NCI-H2171 (cell line): ENCODE measurements at regions not wholly inside any gene's neighbourhood (a gene's known extent, or its start where the extent isn't known, plus 50 kb on each side); places are given as distances from the start of the nearest gene placed in this dataset.

Experiments
- DNase-seq: peaks from one replicate; lab custom pipeline; 2025; lab: John Stamatoyannopoulos, UW

DNA sequence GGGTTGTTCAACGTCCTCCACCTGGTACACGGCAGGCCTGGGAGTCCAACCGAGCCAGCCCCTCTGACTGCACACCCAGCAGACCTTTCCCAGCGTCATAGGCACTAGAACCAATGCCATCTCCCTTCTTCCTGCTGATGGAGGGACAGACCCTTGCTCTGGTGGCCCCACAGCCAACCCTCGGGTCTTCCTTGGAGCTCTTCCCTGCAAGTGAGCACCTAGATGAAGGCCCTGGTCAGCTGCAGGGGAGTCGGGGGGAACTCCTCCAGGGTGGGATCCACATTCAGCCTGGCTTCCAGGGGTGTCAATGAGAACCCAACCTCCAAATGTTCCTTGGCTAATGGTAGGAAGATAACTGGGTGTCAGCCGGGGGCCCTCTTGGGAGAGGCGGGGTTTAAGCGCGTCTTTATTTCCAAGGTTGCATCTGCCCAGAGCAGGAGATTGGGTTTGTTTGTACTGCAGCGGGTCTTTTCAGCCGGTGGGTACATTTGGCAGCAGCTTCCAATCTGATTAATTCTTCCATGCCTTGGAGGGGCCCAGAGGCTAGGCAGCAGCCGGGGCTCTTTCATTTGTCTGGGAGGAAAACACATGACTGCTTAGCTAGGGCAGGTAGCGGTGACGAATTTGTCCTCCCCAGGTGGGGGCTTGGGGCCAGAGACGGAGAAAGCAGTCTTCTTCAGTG lies 56.0 kb upstream of the SHISAL1 start:
- DNase-seq = no peak

DNA sequence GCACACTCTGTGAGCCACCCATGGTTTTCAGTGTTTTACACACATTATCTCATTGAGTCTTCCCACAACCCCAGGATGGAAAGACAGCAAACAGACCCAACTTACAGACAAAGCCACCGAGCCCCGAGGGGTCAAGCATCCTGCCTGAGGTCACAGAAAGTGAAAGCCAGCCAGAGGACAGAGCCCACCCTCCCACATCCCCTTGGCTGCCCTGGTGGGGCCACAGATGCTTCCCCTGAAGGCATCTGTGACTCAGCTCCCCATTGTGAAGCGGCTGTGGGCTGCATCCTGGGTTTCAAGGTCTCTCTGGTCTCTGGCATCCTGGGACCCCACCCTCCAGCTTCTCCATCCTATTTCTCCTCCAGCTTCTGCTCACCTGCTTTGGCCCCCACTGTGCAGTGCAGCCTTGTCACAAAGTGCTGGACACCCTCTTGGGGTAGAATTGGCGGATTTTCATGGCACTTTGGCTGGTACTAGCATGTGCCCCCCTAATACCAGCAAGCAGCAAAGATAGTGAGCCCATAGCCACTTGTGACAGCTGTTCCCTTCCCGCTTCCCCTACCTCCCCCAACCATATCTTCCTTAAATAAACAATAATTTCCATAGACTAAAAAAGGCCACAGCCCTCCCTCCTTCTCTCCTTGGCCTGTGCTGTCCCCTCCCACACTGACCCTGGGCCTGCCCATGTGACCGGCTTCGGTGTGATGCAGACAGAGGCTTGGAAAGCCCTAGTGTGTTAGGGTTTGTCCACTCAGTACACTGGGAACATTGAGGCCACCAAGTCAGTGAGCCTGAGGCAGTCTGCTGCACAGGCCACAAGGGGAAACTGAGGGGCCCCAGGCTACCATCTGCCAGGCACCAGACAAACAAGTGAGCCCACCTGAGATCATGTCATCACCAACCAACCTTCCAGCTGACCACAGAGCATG lies 53.9 kb upstream of the SHISAL1 start:
- no peak for DNase-seq

DNA sequence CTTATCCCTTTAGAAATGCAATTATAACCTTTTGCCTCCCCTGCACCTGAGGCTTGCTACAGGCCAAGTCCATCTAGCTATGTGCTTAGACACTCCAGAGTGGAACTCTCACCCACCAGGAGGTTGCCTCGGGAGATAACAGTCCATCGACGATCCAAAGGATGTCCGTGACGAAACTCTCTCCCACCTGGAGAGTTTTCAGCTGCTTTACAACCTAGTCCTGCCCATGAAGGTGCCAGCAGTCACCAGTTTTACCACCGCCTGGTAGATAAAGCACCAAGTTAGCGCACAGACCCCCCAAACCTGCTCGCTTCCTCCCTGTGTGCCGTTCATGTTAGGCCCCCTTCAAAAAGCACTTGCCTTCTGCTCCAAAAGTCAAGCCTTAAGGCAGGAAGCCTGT lies 53.1 kb upstream of the SHISAL1 start:
- DNase-seq = no peak

DNA sequence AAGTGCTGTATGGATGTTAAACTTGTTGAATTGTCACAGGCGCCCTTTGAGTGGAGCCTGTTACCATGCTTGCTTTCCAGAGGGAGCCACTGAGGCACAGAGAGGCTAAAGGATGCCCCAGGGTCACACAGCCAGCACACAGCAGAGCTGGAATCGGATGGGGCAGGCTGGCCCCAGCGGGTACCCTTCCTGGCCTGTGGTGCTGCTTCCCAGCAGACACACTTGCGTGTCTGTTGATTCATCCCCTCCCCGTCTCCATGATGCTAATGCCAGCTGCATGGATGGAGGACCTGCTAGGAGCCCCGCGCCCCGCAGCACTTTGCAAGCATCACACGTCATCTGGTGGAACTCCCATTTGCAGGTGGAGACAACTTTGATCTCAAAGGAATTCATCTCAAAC lies 52.4 kb upstream of the SHISAL1 start:
- DNase-seq = no peak

DNA sequence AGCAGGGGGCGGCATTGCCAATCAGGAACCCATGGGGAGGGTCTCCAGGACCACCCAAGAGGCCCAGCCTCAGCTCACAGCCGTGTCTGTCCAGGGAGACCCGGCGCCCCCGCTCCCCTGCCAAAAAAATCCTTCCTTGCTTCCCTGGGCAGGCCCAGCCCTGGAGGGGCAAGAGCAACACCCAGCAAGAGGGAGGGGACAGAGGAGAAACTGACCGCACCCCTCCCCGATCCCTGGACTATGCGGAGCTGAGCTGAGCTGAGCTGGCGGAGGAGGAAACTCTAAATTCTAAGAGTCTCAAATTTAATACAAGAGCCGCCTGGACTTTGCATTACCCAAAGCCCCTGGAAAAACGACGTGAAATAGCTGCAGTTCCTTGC lies 52.0 kb upstream of the SHISAL1 start:
- no peak for DNase-seq

DNA sequence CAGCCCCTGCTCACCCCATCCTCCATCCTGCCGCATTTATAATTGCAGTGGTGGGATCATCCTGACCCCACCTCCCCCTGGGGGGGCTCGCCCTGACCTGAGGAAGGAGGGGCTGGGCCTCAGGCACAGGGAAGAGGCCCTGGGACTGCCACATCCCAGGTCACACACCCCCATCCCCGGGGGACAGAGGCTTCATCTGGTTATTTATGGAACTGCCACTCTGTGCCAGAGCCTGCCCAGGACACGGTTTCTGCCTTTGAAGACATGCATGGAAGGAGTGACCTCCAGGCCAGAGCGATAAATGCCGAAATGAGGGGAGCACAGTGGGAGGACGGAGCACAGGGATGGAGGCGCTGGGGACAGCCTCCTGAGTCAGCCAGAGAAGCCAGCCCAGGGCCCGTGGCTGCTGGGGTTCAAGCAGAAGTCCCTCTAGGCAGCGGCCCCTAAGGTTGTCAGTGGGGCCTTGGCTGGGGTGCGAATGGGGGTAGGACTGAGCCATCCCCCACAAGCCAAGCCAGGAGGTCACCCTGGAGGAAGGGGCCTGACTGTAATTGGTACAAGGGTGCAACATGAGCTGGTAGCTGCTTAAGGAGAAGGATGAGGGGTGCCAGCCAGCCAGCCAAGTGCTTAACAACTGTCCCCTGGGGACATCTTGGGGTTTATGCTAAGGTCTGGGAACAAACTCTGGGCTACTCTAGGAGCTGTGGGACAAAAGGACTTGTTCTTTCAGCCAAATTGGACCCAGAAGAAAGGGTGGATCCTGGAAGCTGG lies 51.4 kb upstream of the SHISAL1 start:
- DNase-seq = no peak

DNA sequence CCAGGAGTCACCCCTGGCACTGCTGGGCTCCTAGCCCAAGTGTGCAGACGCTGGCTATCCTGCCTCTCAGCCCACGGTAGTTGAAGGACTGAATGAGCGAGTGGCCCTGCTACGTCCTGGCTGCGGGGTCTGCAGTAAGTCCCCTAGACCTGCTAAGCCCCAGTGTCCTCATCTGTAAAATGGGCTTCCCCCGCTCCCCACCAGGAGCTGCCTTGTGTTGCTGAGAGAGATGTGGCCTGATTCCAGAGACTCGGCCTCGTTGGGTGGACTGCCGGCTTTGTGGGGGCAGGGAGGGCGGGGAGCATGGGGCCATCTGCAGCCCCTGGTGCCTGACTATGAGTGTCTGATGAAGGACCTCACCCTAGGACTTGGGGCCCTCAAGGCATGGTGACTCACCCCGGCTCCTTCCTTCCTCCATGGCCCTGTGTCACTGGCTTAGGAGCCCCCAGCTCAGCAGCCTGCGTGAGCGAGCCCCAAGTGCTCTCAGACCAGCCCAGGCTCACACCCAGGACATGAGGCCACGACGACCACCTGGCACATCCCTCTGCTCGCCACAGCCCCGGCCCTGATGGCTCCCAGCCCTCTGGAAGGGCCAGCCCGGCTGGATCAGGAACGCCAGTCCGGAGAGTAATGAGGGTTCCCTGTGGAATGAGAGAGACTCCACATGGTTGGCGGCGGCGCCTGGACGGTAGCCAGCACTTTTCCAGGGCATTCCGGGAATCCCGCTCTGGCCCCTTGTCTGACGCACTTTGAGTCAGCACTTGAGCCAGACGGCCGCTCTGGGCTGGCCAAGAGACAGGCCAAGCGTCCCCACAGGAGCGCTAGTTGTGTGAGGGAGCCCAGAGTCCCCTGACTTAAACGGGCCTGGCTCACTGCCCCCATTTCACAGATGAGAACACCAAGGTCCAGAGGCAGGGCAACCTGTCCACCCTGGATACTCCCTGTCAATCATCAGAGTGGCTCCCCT lies 50.5 kb upstream of the SHISAL1 start:
- DNase-seq = no peak

DNA sequence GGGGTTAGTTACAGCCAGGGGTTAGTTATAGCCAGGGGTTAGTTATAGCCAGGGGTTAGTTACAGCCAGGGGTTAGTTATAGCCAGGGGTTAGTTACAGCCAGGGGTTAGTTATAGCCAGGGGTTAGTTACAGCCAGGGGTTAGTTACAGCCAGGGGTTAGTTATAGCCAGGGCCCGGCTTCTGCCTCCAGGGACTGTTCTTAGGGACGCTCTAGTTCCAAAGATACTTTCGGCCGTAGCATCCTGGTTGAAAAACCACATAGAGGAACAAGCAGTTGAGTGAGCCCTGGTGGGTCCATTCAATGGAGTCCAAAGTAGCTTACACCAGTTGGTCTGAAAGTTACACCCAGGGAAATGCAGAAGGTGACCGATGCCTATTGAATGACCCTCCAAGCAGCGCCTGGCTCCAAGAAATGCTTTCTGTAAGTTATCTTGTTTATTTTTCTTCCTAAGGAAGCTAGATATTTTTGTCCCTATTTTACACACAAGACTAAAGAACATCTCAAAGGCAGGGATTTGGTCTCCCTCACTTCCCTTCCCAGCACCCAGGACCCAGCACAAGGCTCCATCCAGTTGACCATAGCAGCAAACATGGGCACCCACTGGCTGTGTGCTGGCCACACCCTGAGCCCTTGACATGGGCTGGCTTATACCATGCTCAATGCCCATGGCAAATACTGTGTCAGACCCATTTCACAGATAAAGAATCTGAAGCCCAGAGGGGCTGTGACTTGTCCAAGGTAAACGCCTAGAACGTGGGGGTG lies 49.7 kb upstream of the SHISAL1 start:
- no peak for DNase-seq
